ENCODE measurements at regions not wholly inside any gene's neighbourhood (a gene's known extent, or its start where the extent isn't known, plus 50 kb on each side); places are given as distances from the start of the nearest gene placed in this dataset.
"Not testable (repeated sequence)": the region's sequence is repeated elsewhere in the genome, so short reads cannot be mapped to it uniquely, and the experiment has no call there.

DNA sequence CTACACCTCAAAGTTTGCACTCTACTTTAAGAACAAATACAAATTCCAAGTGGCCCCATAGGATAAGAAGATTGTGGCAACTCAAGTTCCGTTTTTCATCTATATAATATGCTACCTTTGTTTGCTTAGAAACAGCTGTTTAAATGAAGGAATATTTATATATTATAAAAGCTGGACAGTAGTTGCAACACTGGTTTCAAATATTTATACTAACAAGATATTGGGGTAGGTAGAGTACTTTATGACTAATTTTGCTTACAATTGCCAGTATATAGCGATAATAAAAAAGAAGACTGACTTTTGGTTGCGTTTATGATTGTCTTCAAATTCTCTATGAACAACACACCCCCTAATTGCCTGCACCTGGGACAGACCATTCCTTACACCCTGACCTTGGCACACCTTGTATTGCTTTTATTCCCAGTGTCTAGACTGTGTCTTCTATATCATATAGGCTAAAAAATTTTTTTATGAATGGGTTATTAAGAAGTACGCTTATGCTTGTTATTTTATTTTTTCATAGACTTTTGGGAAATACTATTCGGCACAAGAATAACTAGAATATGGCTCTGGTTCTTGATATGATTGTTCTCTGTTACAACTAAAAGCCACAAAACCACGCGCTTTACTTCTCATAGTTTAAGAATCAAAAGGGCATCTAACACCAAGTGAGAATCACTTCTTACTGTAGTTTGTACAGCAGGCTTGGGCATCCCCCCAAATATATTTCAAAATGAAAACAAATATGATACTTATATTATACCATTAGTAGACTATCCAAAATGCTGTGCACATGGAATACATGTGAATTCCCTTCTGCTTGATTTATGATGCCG lies 455.4 kb upstream of the DCN start:
- H3K27me3 ChIP-seq (ENCODE audit: control insufficient read depth, insufficient read depth, low read length), result no peaks in the 10 kb centered on the region
- no peaks in the 10 kb centered on the region for H3K36me3 ChIP-seq (ENCODE audit: control insufficient read depth, insufficient read depth, low read length)
- no peaks in the 10 kb centered on the region for H3K27me3 Mint-ChIP-seq
- no peaks in the 10 kb centered on the region for H3K36me3 Mint-ChIP-seq
- peak in 1 of 3 donors; percentile 13 for DNase-seq
- no peak overlapping the region for H3K27ac ChIP-seq (ENCODE audit: insufficient read depth, low read length, poor library complexity, severe bottlenecking)
- no peaks in the 10 kb centered on the region for H3K4me1 ChIP-seq (ENCODE audit: control insufficient read depth, insufficient read depth, low read length, poor library complexity, severe bottlenecking)
- H3K9me3 Mint-ChIP-seq, result peaks cover 0 to 2% (median 0%) of the 10 kb centered on the region in 7 donors
- H3K27ac Mint-ChIP-seq, result no peak overlapping the region
- no peak for ATAC-seq (ENCODE audit: low read depth in 2 of 2)
- no peak overlapping the region for H3K4me3 Mint-ChIP-seq
- H3K9me3 ChIP-seq (ENCODE audit: control insufficient read depth in 2 of 2, low read length in 2 of 2), result no peaks in the 10 kb centered on the region
- H3K4me1 Mint-ChIP-seq, result peaks cover 0 to 5% (median 1%) of the 10 kb centered on the region in 4 donors
- no peak overlapping the region for H3K4me3 ChIP-seq (ENCODE audit: low read depth, low read length)

DNA sequence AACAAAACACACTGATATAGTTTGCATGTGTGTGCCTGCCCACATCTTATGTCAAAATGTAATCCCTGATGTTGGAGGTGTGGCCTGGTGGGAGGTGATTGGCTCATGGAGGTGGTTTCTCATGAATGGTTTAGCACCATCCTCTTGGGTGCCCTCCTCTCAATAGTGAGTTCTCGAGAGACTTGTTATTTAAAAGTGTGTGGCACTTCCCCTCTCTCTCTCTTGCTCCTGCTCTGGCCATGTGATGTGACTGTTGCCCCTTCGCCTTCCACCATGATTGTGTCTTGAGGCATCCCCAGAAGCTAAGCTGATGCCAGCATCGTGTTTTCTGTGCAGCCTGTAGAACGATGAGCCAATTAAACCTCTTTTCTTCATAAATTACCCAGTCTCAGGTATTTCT lies 454.1 kb upstream of the DCN start:
- Mint-ChIP-seq H3K27ac (no peak overlapping the region), H3K4me3 (no peak overlapping the region), H3K4me1 (peaks cover 0 to 5% (median 1%) of the 10 kb centered on the region in 4 donors), H3K9me3 (peaks cover 0 to 2% (median 0%) of the 10 kb centered on the region in 7 donors), H3K27me3 (no peaks in the 10 kb centered on the region), H3K36me3 (no peaks in the 10 kb centered on the region)
- Histone ChIP-seq H3K27ac (ENCODE audit: insufficient read depth, low read length, poor library complexity, severe bottlenecking) (no peak overlapping the region), H3K4me3 (ENCODE audit: low read depth, low read length) (no peak overlapping the region), H3K36me3 (ENCODE audit: control insufficient read depth, insufficient read depth, low read length) (no peaks in the 10 kb centered on the region), H3K4me1 (ENCODE audit: control insufficient read depth, insufficient read depth, low read length, poor library complexity, severe bottlenecking) (no peaks in the 10 kb centered on the region), H3K27me3 (ENCODE audit: control insufficient read depth, insufficient read depth, low read length) (no peaks in the 10 kb centered on the region), H3K9me3 (ENCODE audit: control insufficient read depth in 2 of 2, low read length in 2 of 2) (no peaks in the 10 kb centered on the region)
- ATAC-seq (ENCODE audit: low read depth in 2 of 2) (no peak), DNase-seq (no peak)

DNA sequence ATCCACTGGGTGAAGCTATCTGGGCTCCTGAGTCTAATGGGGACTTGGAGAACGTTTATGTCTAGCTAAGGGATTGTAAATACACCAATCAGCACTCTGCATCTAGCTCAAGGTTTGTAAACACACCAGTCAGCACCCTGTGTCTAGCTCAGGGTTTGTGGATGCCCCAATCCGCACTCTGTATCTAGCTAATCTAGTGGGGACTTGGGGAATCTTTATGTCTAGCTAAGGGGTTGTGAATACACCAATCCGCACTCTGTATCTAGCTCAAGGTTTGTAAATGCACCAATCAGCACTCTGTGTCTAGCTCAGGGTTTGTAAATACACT lies 451.7 kb upstream of the DCN start:
- H3K36me3 Mint-ChIP-seq; H3K4me1 ChIP-seq (ENCODE audit: control insufficient read depth, insufficient read depth, low read length, poor library complexity, severe bottlenecking); H3K36me3 ChIP-seq (ENCODE audit: control insufficient read depth, insufficient read depth, low read length); H3K27me3 Mint-ChIP-seq; H3K9me3 Mint-ChIP-seq; DNase-seq; H3K4me3 Mint-ChIP-seq; H3K9me3 ChIP-seq (ENCODE audit: control insufficient read depth in 2 of 2, low read length in 2 of 2); H3K27ac Mint-ChIP-seq; ATAC-seq (ENCODE audit: low read depth in 2 of 2); H3K4me3 ChIP-seq (ENCODE audit: low read depth, low read length); H3K27me3 ChIP-seq (ENCODE audit: control insufficient read depth, insufficient read depth, low read length); H3K27ac ChIP-seq (ENCODE audit: insufficient read depth, low read length, poor library complexity, severe bottlenecking); H3K4me1 Mint-ChIP-seq: not testable (repeated sequence)

DNA sequence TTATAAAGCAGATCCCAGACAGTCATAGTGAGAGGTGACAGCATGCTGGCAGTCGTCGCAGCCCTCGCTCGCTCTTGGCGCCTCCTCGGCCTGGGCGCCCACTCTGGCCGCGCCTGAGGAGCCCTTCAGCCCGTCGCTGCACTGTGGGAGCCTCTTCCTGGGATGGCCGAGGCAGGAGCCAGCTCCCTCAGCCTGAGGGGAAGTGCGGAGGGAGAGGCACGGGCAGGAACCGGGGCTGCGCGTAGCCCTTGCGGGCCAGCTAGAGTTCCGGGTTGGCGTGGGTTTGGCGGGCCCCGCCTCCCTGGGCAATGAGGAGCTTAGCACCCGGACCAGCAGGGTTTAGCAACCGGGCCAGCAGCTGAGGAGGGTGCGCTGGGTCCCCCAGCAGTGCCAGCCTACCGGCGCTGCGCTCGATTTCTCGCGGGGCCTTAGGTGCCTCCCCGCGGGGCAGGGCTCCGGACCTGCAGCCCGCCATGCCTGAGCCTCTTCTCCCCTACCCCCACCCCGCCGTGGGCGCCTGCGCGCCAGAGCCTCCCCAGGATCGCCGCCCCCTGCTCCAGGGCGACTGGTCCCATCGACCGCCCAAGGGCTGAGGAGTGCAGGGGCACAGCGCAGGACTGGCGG lies 451.2 kb upstream of the DCN start:
- no peak for ATAC-seq (ENCODE audit: low read depth in 2 of 2)

DNA sequence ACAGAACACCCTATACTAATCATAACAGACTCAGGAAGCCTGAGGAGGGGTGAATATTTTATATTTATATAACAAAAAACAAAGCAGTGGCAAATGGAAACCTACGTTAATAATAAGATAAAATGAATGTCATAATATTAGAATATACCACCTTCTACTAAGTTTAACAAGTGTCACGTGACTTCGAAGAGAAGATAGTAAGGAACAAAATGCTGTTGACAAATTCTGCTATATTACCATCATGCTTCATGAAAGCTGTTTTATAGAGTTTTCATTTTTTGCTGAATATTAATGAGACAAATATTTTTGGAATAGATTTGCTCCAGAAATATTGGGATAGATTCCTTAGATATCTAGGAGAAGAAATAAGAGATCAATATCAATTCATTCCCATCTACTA lies 450.6 kb upstream of the DCN start:
- H3K4me1 Mint-ChIP-seq, result peaks cover 0 to 6% (median 1%) of the 10 kb centered on the region in 4 donors
- peak overlapping the region in 1 of 3 donors; percentile 52 for H3K27ac Mint-ChIP-seq
- Histone ChIP-seq H3K4me3 (ENCODE audit: low read depth, low read length) (no peak overlapping the region), H3K27me3 (ENCODE audit: control insufficient read depth, insufficient read depth, low read length) (peaks cover 2% of the 10 kb centered on the region), H3K36me3 (ENCODE audit: control insufficient read depth, insufficient read depth, low read length) (no peaks in the 10 kb centered on the region), H3K4me1 (ENCODE audit: control insufficient read depth, insufficient read depth, low read length, poor library complexity, severe bottlenecking) (no peaks in the 10 kb centered on the region), H3K9me3 (ENCODE audit: control insufficient read depth in 2 of 2, low read length in 2 of 2) (no peaks in the 10 kb centered on the region), H3K27ac (ENCODE audit: insufficient read depth, low read length, poor library complexity, severe bottlenecking) (no peak overlapping the region)
- peaks cover 0 to 3% (median 0%) of the 10 kb centered on the region in 7 donors for H3K9me3 Mint-ChIP-seq
- H3K36me3 Mint-ChIP-seq, result no peaks in the 10 kb centered on the region
- no peak for ATAC-seq (ENCODE audit: low read depth in 2 of 2)
- no peak for DNase-seq
- H3K27me3 Mint-ChIP-seq, result no peaks in the 10 kb centered on the region
- H3K4me3 Mint-ChIP-seq, result no peak overlapping the region

More for the DNA sequence above, 451.2 kb upstream of the DCN start:
- Mint-ChIP-seq H3K27me3 (no peaks in the 10 kb centered on the region), H3K9me3 (peaks cover 0 to 2% (median 0%) of the 10 kb centered on the region in 7 donors), H3K4me3 (no peak overlapping the region), H3K4me1 (peaks cover 0 to 5% (median 1%) of the 10 kb centered on the region in 4 donors), H3K27ac (peak overlapping the region in 1 of 3 donors; percentile 52), H3K36me3 (no peaks in the 10 kb centered on the region)
- DNase-seq, result no peak
- Histone ChIP-seq H3K27me3 (ENCODE audit: control insufficient read depth, insufficient read depth, low read length) (no peaks in the 10 kb centered on the region), H3K4me3 (ENCODE audit: low read depth, low read length) (no peak overlapping the region), H3K36me3 (ENCODE audit: control insufficient read depth, insufficient read depth, low read length) (no peaks in the 10 kb centered on the region), H3K9me3 (ENCODE audit: control insufficient read depth in 2 of 2, low read length in 2 of 2) (no peaks in the 10 kb centered on the region), H3K27ac (ENCODE audit: insufficient read depth, low read length, poor library complexity, severe bottlenecking) (no peak overlapping the region), H3K4me1 (ENCODE audit: control insufficient read depth, insufficient read depth, low read length, poor library complexity, severe bottlenecking) (no peaks in the 10 kb centered on the region)

DNA sequence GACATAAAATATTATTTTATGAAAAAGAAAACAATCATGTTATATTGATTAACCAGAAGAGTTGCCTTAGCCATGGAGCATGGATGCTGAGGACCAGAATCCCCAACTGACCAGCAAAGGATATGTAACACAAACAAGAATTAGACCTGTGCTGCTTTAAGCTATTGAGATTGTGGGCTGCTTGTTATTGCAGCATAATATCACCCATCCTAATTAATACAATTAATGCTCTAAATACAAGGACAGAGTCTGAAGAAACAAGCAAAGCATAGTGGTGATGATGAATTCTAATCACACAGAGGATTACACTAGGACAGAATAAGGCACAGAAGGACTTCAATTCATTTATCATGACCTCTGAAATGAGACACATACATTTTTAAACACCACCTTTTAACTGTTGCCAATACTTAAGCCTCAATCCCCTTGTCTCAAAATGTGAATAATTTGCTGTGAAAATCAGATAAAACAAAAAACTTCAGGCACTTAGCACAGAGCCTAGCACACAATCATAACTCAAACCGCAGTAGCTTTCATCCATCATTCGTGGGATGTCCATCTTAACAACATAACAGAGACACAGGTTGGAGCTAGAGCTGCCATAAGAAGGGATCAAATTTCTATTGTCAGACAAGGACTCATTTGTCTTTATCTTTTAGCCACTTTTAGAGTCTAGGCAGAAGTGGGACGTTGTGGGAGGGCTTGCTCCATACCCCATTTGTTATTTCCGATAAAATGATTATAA lies 449.6 kb upstream of the DCN start:
- no peak for ATAC-seq (ENCODE audit: low read depth in 2 of 2)
- Mint-ChIP-seq H3K9me3 (peaks cover 0 to 4% (median 2%) of the 10 kb centered on the region in 7 donors), H3K36me3 (no peaks in the 10 kb centered on the region), H3K4me3 (no peak overlapping the region), H3K27me3 (no peaks in the 10 kb centered on the region), H3K4me1 (peaks cover 0 to 7% (median 1%) of the 10 kb centered on the region in 4 donors), H3K27ac (no peak overlapping the region)
- Histone ChIP-seq H3K9me3 (ENCODE audit: control insufficient read depth in 2 of 2, low read length in 2 of 2) (no peaks in the 10 kb centered on the region), H3K27ac (ENCODE audit: insufficient read depth, low read length, poor library complexity, severe bottlenecking) (no peak overlapping the region), H3K27me3 (ENCODE audit: control insufficient read depth, insufficient read depth, low read length) (peaks cover 2% of the 10 kb centered on the region), H3K4me1 (ENCODE audit: control insufficient read depth, insufficient read depth, low read length, poor library complexity, severe bottlenecking) (no peaks in the 10 kb centered on the region), H3K4me3 (ENCODE audit: low read depth, low read length) (no peak overlapping the region), H3K36me3 (ENCODE audit: control insufficient read depth, insufficient read depth, low read length) (no peaks in the 10 kb centered on the region)
- DNase-seq, result no peak

DNA sequence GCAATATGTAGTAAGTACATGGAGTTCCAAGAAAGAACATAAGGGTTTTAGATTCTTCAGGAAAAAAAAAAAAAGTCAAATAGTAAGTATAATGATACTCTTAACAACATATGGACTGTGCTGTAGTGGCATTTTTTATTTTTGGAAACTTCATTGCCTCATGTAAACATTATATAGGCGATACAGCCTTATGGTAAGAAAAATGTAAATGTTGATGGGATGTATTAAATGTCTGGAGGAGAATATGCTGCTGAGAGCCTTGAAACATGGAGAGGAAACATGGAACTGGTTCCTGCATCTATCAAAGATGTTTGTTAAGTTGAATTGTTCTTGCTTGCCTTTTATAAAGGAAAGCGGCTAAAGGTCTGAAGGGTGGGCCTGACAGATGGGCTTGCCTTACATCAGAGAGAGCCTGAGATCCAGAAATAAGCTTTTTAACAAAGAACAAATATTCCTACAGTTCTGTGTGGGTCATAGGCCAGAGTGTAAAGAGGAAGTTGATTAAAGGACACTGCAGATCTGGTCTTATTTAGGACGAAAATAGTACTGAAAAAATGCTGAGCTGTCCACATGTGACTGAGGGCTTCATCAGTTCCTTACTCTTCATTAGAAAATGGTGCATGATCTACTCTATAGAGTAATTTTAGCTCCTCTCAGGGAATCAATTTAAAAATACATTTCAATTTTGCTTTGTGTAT lies 448.1 kb upstream of the DCN start:
- Mint-ChIP-seq H3K27ac (no peak overlapping the region), H3K27me3 (no peaks in the 10 kb centered on the region), H3K36me3 (no peaks in the 10 kb centered on the region), H3K4me1 (peaks cover 0 to 7% (median 1%) of the 10 kb centered on the region in 4 donors), H3K4me3 (no peak overlapping the region), H3K9me3 (peaks cover 2 to 18% (median 5%) of the 10 kb centered on the region in 7 donors)
- DNase-seq, result no peak
- H3K27me3 ChIP-seq (ENCODE audit: control insufficient read depth, insufficient read depth, low read length), result peaks cover 2% of the 10 kb centered on the region
- H3K9me3 ChIP-seq (ENCODE audit: control insufficient read depth in 2 of 2, low read length in 2 of 2), result peaks cover 7% of the 10 kb centered on the region in 2 experiments
- H3K4me3 ChIP-seq (ENCODE audit: low read depth, low read length), result no peak overlapping the region
- no peak for ATAC-seq (ENCODE audit: low read depth in 2 of 2)
- H3K27ac ChIP-seq (ENCODE audit: insufficient read depth, low read length, poor library complexity, severe bottlenecking), result no peak overlapping the region
- H3K36me3 ChIP-seq (ENCODE audit: control insufficient read depth, insufficient read depth, low read length), result no peaks in the 10 kb centered on the region
- no peaks in the 10 kb centered on the region for H3K4me1 ChIP-seq (ENCODE audit: control insufficient read depth, insufficient read depth, low read length, poor library complexity, severe bottlenecking)
